Astrocyte (in vitro differentiated cells and primary cell): ENCODE measurements at regions not wholly inside any gene's neighbourhood (a gene's known extent, or its start where the extent isn't known, plus 50 kb on each side); places are given as distances from the start of the nearest gene placed in this dataset.

ENCODE experiments used
- DNase-seq: peaks from one replicate; pipeline ENCODE4 v3.0.0-alpha.2; 2010; ENCODE audit warnings: low read depth
- FAIRE-seq: peaks from 2 replicates; lab custom pipeline; 2011; peaks lifted over from hg19 to GRCh38; lab: Jason Lieb, UNC
- H2AFZ ChIP-seq: 2 replicates; pipeline ENCODE4 v1.6.0; 2012; ENCODE audit warnings: low read depth, low read length, inconsistent platforms
- H3K27ac ChIP-seq: 2 replicates; pipeline ENCODE4 v1.5.1; 2011; ENCODE audit warnings: low read depth, low read length, inconsistent platforms
- H3K27me3 ChIP-seq: 2 replicates; pipeline ENCODE4 v1.6.0; 2011; ENCODE audit warnings: low read length, inconsistent platforms; ENCODE audit not compliant: insufficient read depth
- H3K36me3 ChIP-seq: 2 replicates; pipeline ENCODE4 v1.5.1; 2011; ENCODE audit warnings: low read length, inconsistent platforms; ENCODE audit not compliant: insufficient read depth
- H3K4me1 ChIP-seq: 2 replicates; pipeline ENCODE4 v1.5.1; 2011; ENCODE audit warnings: low read length, inconsistent platforms; ENCODE audit not compliant: insufficient read depth
- H3K4me2 ChIP-seq: 2 replicates; pipeline ENCODE4 v1.6.0; 2012; ENCODE audit warnings: low read length, inconsistent platforms
- H3K4me3 ChIP-seq: 2 replicates; pipeline ENCODE4 v1.5.1; 2011; ENCODE audit warnings: low read depth, mild to moderate bottlenecking, low read length, inconsistent platforms; ENCODE audit not compliant: insufficient read depth
- H3K79me2 ChIP-seq: 2 replicates; pipeline ENCODE4 v1.6.0; 2012; ENCODE audit warnings: mild to moderate bottlenecking, low read length, inconsistent platforms; ENCODE audit not compliant: insufficient read depth
- H3K9ac ChIP-seq: 2 replicates; pipeline ENCODE4 v1.6.0; 2012; ENCODE audit warnings: mild to moderate bottlenecking, low read length, inconsistent platforms
- H3K9me3 ChIP-seq: 2 replicates; pipeline ENCODE4 v1.5.1; 2012; ENCODE audit warnings: low read depth, mild to moderate bottlenecking, low read length, inconsistent platforms; ENCODE audit not compliant: insufficient read depth
- H4K20me1 ChIP-seq: 2 replicates; pipeline ENCODE4 v1.6.0; 2012; ENCODE audit warnings: low read length, inconsistent platforms; ENCODE audit not compliant: insufficient read depth
- H3K27ac Mint-ChIP-seq: one replicate; pipeline ENCODE4 v1.8.0; 2021; ENCODE audit warnings: mild to moderate bottlenecking, mixed read lengths; ENCODE audit not compliant: unreplicated experiment
- H3K27me3 Mint-ChIP-seq: one replicate; pipeline ENCODE4 v1.8.0; 2021; ENCODE audit warnings: low read depth, mixed read lengths; ENCODE audit not compliant: unreplicated experiment
- H3K36me3 Mint-ChIP-seq: one replicate; pipeline ENCODE4 v1.8.0; 2021; ENCODE audit warnings: low read depth, mixed read lengths; ENCODE audit not compliant: unreplicated experiment
- H3K4me1 Mint-ChIP-seq: one replicate; pipeline ENCODE4 v1.8.0; 2021; ENCODE audit warnings: low read depth, mixed read lengths; ENCODE audit not compliant: unreplicated experiment
- H3K4me3 Mint-ChIP-seq: one replicate; pipeline ENCODE4 v1.8.0; 2021; ENCODE audit warnings: mild to moderate bottlenecking, moderate library complexity, mixed read lengths; ENCODE audit not compliant: unreplicated experiment
- H3K9me3 Mint-ChIP-seq: one replicate; pipeline ENCODE4 v1.8.0; 2021; ENCODE audit warnings: mild to moderate bottlenecking, mixed read lengths; ENCODE audit not compliant: unreplicated experiment
- CTCF ChIP-seq: IDR thresholded peaks from 2 replicates; pipeline ENCODE4 v1.5.1; 2011; ENCODE audit warnings: low read depth, mild to moderate bottlenecking, inconsistent platforms, low read length, moderate library complexity; ENCODE audit not compliant: insufficient read depth
- EZH2 ChIP-seq: IDR thresholded peaks from 2 replicates; pipeline ENCODE4 v1.6.1; 2012; ENCODE audit warnings: mild to moderate bottlenecking, low read length, inconsistent platforms; ENCODE audit not compliant: insufficient read depth

- DNase-seq, result no peak
- H3K4me1 Mint-ChIP-seq, result no peaks in the 10 kb centered on the region
- no peak overlapping the region for H3K4me2 ChIP-seq
Observed at GRCh38 chr14:104292084-104292970, 153.9 kb downstream of the KIF26A start.

DNA sequence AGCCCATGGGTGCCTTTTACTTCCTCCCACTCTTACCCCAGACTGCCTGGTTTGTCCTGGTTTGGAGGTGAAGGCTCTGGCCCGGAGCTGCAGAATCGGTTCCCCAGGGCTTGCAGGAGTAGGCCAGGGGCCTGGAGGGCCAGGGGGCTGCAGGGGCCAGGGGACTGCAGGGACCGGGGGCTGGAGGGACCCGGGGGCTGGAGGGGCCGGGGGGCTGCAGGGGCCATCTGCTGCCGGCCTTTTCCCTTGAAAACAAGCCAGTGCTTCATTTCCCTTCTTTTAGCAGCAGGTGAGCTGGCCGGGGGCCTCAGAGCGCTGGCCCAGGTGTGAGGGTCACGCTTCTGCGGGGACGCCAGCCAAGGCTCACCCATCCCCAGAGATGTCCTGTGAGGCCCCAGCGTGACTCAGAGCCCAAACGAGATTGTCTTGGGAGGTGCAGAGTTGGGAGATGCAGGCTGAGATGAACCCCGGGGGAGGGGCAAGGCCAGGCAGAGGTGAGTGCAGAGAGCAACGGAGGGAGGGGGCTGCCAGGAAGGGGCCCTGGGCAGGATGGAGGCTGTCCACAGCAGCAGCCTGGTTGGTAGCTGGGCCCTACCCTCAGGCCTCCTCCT is 154.9 kb downstream of the KIF26A start:
- Mint-ChIP-seq H3K4me1 (no peaks in the 10 kb centered on the region), H3K36me3 (no peaks in the 10 kb centered on the region), H3K27ac (no peak overlapping the region), H3K9me3 (no peaks in the 10 kb centered on the region), H3K4me3 (no peak overlapping the region), H3K27me3 (peaks cover 28% of the 10 kb centered on the region)
- Histone ChIP-seq H3K9ac (no peak overlapping the region), H3K79me2 (no peaks in the 10 kb centered on the region), H2AFZ (no peak overlapping the region), H3K4me3 (no peak overlapping the region), H3K36me3 (no peaks in the 10 kb centered on the region), H3K27me3 (no peaks in the 10 kb centered on the region), H4K20me1 (no peaks in the 10 kb centered on the region), H3K4me1 (no peaks in the 10 kb centered on the region), H3K9me3 (peaks cover 5% of the 10 kb centered on the region), H3K27ac (no peak overlapping the region), H3K4me2 (no peak overlapping the region)
- no peak for FAIRE-seq
- DNase-seq, result no peak
- TF ChIP-seq CTCF (no peak), EZH2 (no peak)

More at GRCh38 chr14:104292084-104292970, 153.9 kb downstream of the KIF26A start:
- Histone ChIP-seq H3K36me3 (no peaks in the 10 kb centered on the region), H3K4me3 (no peak overlapping the region), H4K20me1 (no peaks in the 10 kb centered on the region), H3K4me1 (no peaks in the 10 kb centered on the region), H2AFZ (no peak overlapping the region), H3K9me3 (peaks cover 8% of the 10 kb centered on the region), H3K9ac (no peak overlapping the region), H3K27ac (no peak overlapping the region), H3K79me2 (no peaks in the 10 kb centered on the region), H3K27me3 (no peaks in the 10 kb centered on the region)
- Mint-ChIP-seq H3K27ac (no peak overlapping the region), H3K4me3 (no peak overlapping the region), H3K9me3 (peaks cover 2% of the 10 kb centered on the region), H3K36me3 (no peaks in the 10 kb centered on the region), H3K27me3 (peaks cover 30% of the 10 kb centered on the region)
- no peak for FAIRE-seq
- TF ChIP-seq EZH2 (no peak), CTCF (no peak)
